ENCODE measurements at regions not wholly inside any gene's neighbourhood (a gene's known extent, or its start where the extent isn't known, plus 50 kb on each side); places are given as distances from the start of the nearest gene placed in this dataset.

GRCh38 chr1:238108417-238108816 lies 217.7 kb upstream of the ZP4 start:
- DNase-seq (ENCODE audit: insufficient read length, low spot score) (no peak), FAIRE-seq (no peak)

GRCh38 chr1:238107322-238107721 lies 216.6 kb upstream of the ZP4 start:
- TF ChIP-seq PAX5 (IDR thresholded peaks at IDR 0.05; ENCODE audit: insufficient read depth, low read length, severe bottlenecking) (no peak), SPI1 (IDR thresholded peaks at IDR 0.05; ENCODE audit: low read depth, low read length) (no peak), TAF1 (IDR thresholded peaks at IDR 0.05; ENCODE audit: low read depth, low read length) (no peak), POLR2A (IDR thresholded peaks at IDR 0.05; ENCODE audit: low read depth, low read length) (no peak), POLR2AphosphoS5 (IDR thresholded peaks at IDR 0.05; ENCODE audit: low read depth, low read length) (no peak)
- no peak for FAIRE-seq
- DNase-seq (ENCODE audit: insufficient read length, low spot score), result no peak

More at GRCh38 chr1:238108417-238108816, 217.7 kb upstream of the ZP4 start:
- TF ChIP-seq POLR2AphosphoS5 (IDR thresholded peaks at IDR 0.05; ENCODE audit: low read depth, low read length) (no peak), POLR2A (IDR thresholded peaks at IDR 0.05; ENCODE audit: low read depth, low read length) (no peak)

- TF ChIP-seq POLR2AphosphoS5 (IDR thresholded peaks at IDR 0.05; ENCODE audit: low read depth, low read length) (no peak), POLR2A (IDR thresholded peaks at IDR 0.05; ENCODE audit: low read depth, low read length) (no peak), PAX5 (IDR thresholded peaks at IDR 0.05; ENCODE audit: insufficient read depth, low read length, severe bottlenecking) (no peak), TAF1 (IDR thresholded peaks at IDR 0.05; ENCODE audit: low read depth, low read length) (no peak), SPI1 (IDR thresholded peaks at IDR 0.05; ENCODE audit: low read depth, low read length) (no peak), POU2F2 (IDR thresholded peaks at IDR 0.05; ENCODE audit: low read depth, low read length) (no peak)
- DNase-seq (ENCODE audit: insufficient read length, low spot score) (no peak), FAIRE-seq (no peak)
Measured at GRCh38 chr1:238104752-238105151, 214.0 kb upstream of the ZP4 start.

- TF ChIP-seq POLR2AphosphoS5 (IDR thresholded peaks at IDR 0.05; ENCODE audit: low read depth, low read length) (no peak), SPI1 (IDR thresholded peaks at IDR 0.05; ENCODE audit: low read depth, low read length) (no peak), PAX5 (IDR thresholded peaks at IDR 0.05; ENCODE audit: insufficient read depth, low read length, severe bottlenecking) (no peak), POLR2A (IDR thresholded peaks at IDR 0.05; ENCODE audit: low read depth, low read length) (no peak), TAF1 (IDR thresholded peaks at IDR 0.05; ENCODE audit: low read depth, low read length) (no peak), POU2F2 (IDR thresholded peaks at IDR 0.05; ENCODE audit: low read depth, low read length) (no peak)
- no peak for FAIRE-seq
- DNase-seq (ENCODE audit: insufficient read length, low spot score), result no peak
Measured at GRCh38 chr1:238101923-238102322, 211.2 kb upstream of the ZP4 start.

GRCh38 chr1:238099871-238100270 lies 209.1 kb upstream of the ZP4 start:
- FAIRE-seq, result no peak
- TF ChIP-seq POU2F2 (IDR thresholded peaks at IDR 0.05; ENCODE audit: low read depth, low read length) (no peak), TAF1 (IDR thresholded peaks at IDR 0.05; ENCODE audit: low read depth, low read length) (no peak), POLR2A (IDR thresholded peaks at IDR 0.05; ENCODE audit: low read depth, low read length) (no peak), PAX5 (IDR thresholded peaks at IDR 0.05; ENCODE audit: insufficient read depth, low read length, severe bottlenecking) (no peak), POLR2AphosphoS5 (IDR thresholded peaks at IDR 0.05; ENCODE audit: low read depth, low read length) (no peak), SPI1 (IDR thresholded peaks at IDR 0.05; ENCODE audit: low read depth, low read length) (no peak)
- DNase-seq (ENCODE audit: insufficient read length, low spot score), result no peak

GRCh38 chr1:238089615-238090014 lies 198.9 kb upstream of the ZP4 start:
- TF ChIP-seq POLR2AphosphoS5 (IDR thresholded peaks at IDR 0.05; ENCODE audit: low read depth, low read length), result no peak
- no peak for FAIRE-seq

GRCh38 chr1:238088560-238089290 lies 198.0 kb upstream of the ZP4 start:
- FAIRE-seq (no peak), DNase-seq (ENCODE audit: insufficient read length, low spot score) (no peak)

More at GRCh38 chr1:238089615-238090014, 198.9 kb upstream of the ZP4 start:
- no peak for DNase-seq (ENCODE audit: insufficient read length, low spot score)

GRCh38 chr1:238073991-238074390 lies 183.3 kb upstream of the ZP4 start:
- FAIRE-seq (no peak), DNase-seq (ENCODE audit: insufficient read length, low spot score) (no peak)
- TF ChIP-seq SPI1 (IDR thresholded peaks at IDR 0.05; ENCODE audit: low read depth, low read length) (no peak), PAX5 (IDR thresholded peaks at IDR 0.05; ENCODE audit: insufficient read depth, low read length, severe bottlenecking) (no peak), POLR2A (IDR thresholded peaks at IDR 0.05; ENCODE audit: low read depth, low read length) (no peak), POLR2AphosphoS5 (IDR thresholded peaks at IDR 0.05; ENCODE audit: low read depth, low read length) (no peak), POU2F2 (IDR thresholded peaks at IDR 0.05; ENCODE audit: low read depth, low read length) (no peak)

More at GRCh38 chr1:238088560-238089290, 198.0 kb upstream of the ZP4 start:
- TF ChIP-seq SPI1 (IDR thresholded peaks at IDR 0.05; ENCODE audit: low read depth, low read length) (no peak), POLR2A (IDR thresholded peaks at IDR 0.05; ENCODE audit: low read depth, low read length) (no peak), POU2F2 (IDR thresholded peaks at IDR 0.05; ENCODE audit: low read depth, low read length) (no peak), POLR2AphosphoS5 (IDR thresholded peaks at IDR 0.05; ENCODE audit: low read depth, low read length) (no peak), PAX5 (IDR thresholded peaks at IDR 0.05; ENCODE audit: insufficient read depth, low read length, severe bottlenecking) (no peak), TAF1 (IDR thresholded peaks at IDR 0.05; ENCODE audit: low read depth, low read length) (no peak)

- DNase-seq (ENCODE audit: insufficient read length, low spot score) (no peak), FAIRE-seq (no peak)
- TF ChIP-seq POLR2A (IDR thresholded peaks at IDR 0.05; ENCODE audit: low read depth, low read length) (no peak), PAX5 (IDR thresholded peaks at IDR 0.05; ENCODE audit: insufficient read depth, low read length, severe bottlenecking) (no peak), SPI1 (IDR thresholded peaks at IDR 0.05; ENCODE audit: low read depth, low read length) (no peak), POU2F2 (IDR thresholded peaks at IDR 0.05; ENCODE audit: low read depth, low read length) (no peak), TAF1 (IDR thresholded peaks at IDR 0.05; ENCODE audit: low read depth, low read length) (no peak), POLR2AphosphoS5 (IDR thresholded peaks at IDR 0.05; ENCODE audit: low read depth, low read length) (no peak)
Measured at GRCh38 chr1:238071061-238071460, 180.3 kb upstream of the ZP4 start.

- no peak for DNase-seq (ENCODE audit: insufficient read length, low spot score)
- TF ChIP-seq POU2F2 (IDR thresholded peaks at IDR 0.05; ENCODE audit: low read depth, low read length) (no peak), POLR2A (IDR thresholded peaks at IDR 0.05; ENCODE audit: low read depth, low read length) (no peak), SPI1 (IDR thresholded peaks at IDR 0.05; ENCODE audit: low read depth, low read length) (peak; percentile 68), TAF1 (IDR thresholded peaks at IDR 0.05; ENCODE audit: low read depth, low read length) (no peak)
- peak; percentile 66 for FAIRE-seq
Measured at GRCh38 chr1:238063454-238063853, 172.7 kb upstream of the ZP4 start.

Data from GM12891 (cell line).